Forelimb muscle (tissue), 1 donor: ENCODE measurements at regions not wholly inside any gene's neighbourhood (a gene's known extent, or its start where the extent isn't known, plus 50 kb on each side); places are given as distances from the start of the nearest gene placed in this dataset.
"Not testable (repeated sequence)": the region's sequence is repeated elsewhere in the genome, so short reads cannot be mapped to it uniquely, and the experiment has no call there.

Experiments used
- DNase-seq: peaks from one replicate; pipeline ENCODE4 v3.0.0-alpha.2; 2013; ENCODE audit warnings: low read depth

DNA sequence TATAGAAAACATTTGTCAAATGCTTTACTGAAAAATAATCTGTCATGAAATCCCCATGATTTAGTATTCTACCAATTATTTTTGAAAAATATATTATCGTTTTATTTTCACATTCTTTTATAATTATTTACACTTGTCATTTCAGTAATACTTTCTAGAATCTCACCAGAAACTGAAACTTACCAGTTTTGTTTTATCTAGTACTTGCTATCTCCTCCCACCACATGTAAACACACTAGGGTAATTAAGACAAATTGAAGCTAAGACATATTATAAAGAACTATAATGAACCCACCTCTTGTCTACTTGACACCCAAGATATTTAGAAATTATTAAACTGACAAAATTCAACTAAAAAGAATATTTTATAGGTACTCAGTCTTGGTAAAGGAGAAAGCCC lies 51.5 kb upstream of the GRM3 start:
- no peak for DNase-seq

- DNase-seq, result no peak
Observed at GRCh38 chr7:86574006-86574405, 69.7 kb upstream of the GRM3 start.

DNA sequence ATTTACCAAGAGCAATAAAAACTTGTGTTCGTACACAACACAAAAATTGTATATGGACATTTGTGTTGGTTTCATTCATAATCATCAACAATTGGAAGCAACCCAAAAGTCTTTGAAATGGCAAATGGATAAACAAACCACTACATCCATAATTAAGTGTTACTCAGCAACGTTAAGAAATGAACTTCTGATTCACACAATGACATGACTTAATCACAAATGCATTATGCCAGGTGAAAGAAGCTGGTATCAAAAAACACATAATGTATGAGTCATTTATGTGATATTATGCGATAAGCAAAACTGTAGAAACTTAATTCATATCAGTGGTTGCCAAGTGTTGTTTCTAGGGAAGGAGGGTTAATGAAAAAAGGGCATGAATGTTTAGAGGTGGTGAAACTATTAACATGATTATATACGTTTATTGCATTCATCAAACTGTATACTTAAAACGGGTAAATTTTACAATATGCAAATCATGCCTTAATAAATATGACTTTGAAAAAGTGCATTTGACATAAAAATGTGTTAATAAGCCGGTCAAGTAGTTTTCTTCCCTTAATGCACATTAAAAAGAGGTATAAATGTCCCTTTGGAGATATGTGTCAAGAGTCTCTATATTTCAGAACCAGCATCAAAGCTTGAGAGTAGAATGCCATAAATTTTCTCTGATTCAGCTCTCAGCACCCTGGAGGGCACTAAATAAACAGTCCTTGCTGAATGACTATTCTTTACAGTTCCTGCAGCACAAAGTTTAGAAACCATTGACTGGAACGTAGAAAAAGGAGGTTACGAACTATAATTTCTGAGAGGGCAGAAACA lies 84.8 kb upstream of the GRM3 start:
- DNase-seq, result no peak

DNA sequence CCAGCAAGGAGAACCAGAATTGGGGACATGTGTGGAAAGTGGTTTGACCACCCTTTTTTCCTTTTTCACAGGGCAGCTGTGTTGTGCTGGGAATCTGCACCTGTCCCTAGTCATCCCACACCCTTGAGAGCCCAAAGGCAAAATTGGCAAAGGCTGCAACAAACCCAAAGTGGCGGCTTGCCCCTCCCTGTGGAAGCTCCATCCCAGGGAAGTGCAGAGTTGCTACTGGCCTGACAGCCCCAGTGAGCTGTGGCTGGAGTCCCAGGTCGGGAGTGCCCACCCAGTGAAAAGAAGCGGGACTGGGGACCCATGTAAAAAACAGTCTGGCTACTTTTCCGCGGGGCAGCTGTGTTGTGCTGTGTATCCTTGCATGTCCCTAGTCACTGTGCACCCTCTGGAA lies 109.1 kb upstream of the GRM3 start:
- DNase-seq, result no peak

- no peak for DNase-seq
Observed at GRCh38 chr7:86504229-86504628, 139.5 kb upstream of the GRM3 start.

- no peak for DNase-seq
Observed at GRCh38 chr7:86499986-86500385, 143.7 kb upstream of the GRM3 start.

DNA sequence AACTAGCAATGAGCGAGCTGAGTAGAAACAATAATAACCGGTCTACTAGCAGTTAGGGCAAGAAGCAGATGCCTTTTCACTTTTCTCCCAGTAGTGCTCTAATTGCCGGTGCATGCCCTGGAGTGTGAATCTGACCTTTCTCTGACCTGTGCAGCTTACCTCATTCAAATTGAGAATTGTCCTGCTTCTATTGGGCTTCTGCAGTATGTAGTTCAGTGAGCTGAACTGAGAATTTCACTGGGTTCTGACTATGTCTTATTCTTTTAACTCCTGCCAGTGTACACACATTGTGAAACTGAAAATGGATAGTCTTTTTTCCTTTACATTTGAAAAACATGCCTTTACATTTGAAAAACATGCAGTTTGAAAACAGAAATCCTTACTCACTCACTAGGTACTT lies 157.9 kb upstream of the GRM3 start:
- DNase-seq, result no peak

DNA sequence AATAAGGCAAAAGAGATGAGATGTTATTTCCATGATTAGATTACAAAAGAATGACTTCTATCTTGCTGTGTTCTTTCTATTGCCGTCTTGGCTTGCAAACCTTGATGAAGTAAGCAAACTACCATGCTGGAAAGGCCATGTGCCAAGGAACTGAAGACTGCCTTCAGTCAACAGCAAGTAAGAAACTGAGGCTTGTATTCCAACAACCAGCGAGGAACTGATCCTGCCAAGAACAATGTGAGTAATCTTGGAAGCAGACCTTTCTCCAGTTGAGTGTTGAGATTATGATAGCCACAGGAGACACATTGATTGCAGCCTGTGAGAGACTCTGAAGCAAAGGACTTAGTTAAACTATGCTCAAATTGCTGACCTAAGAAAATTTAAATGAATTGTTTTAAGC lies 164.6 kb upstream of the GRM3 start:
- peak; percentile 14 for DNase-seq

DNA sequence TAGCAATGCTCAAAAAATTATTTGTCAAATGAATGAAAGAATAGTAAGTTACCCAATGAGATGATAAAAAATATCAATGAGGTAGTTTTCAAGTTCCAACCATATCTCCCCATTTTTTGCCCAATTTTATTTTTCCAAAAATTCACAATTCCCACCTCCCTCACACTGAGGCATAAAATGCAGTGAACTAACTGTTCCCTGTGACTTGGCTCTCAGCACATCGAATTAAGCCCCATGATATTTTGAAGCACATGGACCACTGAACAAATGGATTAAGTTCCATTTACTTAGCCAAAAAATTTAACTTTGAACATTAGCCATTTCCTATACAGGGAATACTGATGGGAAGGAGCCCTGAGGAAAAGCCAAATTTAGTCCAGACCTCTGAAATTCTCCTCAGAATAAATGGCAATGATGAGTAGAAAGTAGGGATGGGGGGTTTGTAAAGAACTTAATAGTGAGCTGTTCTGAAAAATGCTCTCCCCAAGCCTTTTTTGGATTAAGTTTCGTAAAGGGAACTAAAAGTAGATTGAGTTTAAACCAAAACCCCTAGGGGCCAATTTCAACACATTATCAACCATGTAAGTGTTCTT lies 166.3 kb upstream of the GRM3 start:
- peak; percentile 19 for DNase-seq

- DNase-seq, result no peak
Observed at GRCh38 chr7:86470763-86471162, 172.9 kb upstream of the GRM3 start.

DNA sequence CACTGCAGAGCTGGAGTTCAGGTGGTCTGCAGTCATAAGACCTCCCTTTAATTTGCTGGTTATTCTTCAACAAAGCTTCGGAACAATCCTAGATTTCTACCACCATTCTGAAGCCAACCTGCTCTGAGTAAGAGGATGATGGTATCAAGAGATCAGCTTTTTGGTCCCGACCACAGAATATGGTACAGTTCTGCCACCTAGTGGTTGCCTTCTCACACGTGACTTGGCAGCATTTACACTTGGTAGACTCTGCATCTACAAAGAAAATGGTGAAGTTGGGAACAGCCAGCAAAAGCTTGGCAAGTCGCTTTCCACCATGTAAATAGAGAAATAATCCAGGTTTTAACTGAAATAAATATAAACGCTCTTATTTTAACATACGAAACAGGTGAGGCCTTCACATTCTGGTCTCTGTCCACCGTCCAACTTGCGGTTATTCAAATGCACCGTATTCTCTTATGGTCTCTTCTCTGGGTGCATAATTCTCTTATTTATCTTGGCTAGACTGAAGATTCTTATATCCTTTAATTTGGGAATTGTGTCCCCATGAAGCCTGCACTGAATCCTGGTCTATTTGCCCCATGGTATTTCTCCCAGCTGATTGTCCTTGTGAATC lies 173.9 kb upstream of the GRM3 start:
- DNase-seq, result peak; percentile 9

GRCh38 chr7:86454753-86455152 lies 189.0 kb upstream of the GRM3 start:
- no peak for DNase-seq

DNA sequence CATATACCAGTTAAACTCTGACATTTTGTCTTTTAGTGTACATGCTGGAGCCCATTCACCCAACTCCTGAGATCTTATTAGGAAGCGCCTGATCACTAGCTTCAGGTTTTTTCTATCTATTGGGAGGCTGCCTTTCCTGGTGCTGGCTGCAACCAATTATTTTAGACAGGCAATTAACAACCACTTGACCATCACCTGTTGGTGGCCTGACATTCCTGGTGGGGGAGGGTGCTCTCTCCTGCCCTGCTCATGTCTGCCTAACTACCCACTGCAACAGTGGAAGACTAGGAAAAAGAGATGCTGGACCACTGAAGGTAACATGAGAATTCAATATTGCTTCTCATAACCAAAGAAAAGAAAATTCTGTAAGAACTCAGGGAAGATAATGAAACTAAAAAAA lies 190.3 kb upstream of the GRM3 start:
- DNase-seq, result no peak

DNA sequence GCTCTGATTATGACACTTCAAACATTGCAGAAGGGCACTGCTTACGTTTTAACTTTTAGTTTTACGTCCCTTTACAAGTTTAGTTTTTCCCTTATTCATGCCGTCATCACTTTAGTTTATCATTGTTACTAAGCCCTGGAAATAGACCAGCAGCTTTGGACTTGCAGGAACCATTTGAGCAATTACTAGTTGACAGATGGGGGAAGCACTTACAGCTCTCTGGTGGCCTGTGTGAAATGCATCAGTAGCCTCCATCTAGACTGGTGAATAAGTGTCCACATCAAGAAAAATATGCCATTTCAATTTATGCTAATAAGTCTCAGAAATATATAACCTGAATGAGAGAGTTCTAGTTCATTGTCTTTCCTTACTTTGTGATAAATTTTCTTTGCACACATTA lies 194.9 kb upstream of the GRM3 start:
- no peak for DNase-seq

- DNase-seq, result no peak
Observed at GRCh38 chr7:86445285-86445684, 198.4 kb upstream of the GRM3 start.

DNA sequence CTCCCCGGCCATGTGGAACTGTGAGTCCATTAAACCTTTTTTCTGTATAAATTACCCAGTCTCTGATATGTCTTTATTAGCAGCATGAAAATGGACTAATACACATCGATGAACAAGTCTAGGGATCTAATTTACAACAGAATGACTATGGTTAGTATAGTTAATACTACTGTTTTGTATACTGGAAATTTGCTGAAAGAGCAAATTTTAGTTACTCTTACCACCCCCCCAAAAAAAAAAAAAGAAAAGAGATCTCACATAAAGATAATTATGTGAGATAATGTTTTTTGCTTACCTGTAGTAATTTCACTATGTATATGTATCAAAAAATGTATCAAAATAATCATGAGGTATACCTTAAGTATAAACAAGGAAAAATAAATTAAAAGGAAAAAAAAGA lies 199.5 kb upstream of the GRM3 start:
- no peak for DNase-seq

GRCh38 chr7:86440420-86440819 lies 203.3 kb upstream of the GRM3 start:
- not testable (repeated sequence) for DNase-seq

GRCh38 chr7:86437951-86438450 lies 205.7 kb upstream of the GRM3 start:
- DNase-seq, result no peak

- DNase-seq, result no peak
Observed at GRCh38 chr7:86431761-86432160, 211.9 kb upstream of the GRM3 start.

DNA sequence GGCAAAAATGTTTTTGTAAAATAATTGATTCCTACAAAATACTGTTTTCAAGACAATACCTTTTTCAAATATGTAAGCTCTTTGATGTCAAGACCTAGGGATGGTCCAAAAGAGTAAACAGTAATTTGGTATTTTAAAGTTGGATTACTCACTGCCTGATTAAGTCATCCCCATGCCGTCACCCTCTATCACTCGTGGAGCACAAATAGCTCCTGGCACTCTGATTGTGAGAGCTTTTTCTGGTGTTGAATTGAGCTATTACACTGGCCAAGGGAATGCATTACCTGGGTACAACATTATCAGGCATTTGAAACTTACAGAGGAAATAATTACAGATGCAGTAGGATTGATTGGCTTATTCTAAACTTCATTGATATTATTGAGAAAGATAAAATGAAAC lies 231.9 kb upstream of the GRM3 start:
- no peak for DNase-seq

DNA sequence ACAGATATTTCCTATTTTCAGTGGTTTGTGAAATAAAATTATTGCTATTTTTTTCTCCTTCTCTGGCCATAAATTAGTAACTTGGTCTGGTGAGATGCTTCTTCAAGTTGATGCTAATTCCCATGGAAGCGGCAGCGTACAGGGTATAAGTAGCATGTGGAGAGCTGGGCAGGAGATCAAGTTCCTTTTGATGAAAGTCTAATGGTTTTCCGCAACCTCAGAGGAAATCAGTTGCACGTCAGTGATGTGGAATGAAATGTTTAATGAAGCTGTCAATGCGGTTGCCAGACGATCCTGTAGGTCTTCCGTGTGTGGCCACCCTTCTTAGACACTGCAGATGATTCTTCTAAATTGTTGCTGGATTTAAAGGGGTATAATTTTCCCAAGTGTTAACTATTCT lies 236.4 kb upstream of the GRM3 start:
- no peak for DNase-seq

- DNase-seq, result no peak
Observed at GRCh38 chr7:86391813-86392212, 251.9 kb upstream of the GRM3 start.

DNA sequence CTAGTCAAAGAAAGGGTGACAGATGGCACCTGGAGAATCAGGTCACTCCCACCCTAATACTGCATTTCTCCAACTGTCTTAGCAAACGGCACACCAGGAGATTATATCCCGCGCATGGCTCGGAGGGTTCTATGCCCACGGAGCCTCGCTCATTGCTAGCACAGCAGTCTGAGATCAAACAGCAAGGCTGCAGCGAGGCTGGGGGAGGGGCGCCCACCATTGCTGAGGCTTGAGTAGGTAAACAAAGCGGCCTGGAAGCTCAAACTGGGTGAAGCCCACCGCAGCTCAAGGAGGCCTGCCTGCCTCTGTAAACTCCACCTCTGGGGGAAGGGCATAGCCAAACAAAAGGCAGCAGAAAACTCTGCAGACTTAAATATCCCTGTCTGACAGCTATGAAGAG lies 268.1 kb upstream of the GRM3 start:
- DNase-seq, result not testable (repeated sequence)
